ENCODE measurements at regions not wholly inside any gene's neighbourhood (a gene's known extent, or its start where the extent isn't known, plus 50 kb on each side); places are given as distances from the start of the nearest gene placed in this dataset.

DNA sequence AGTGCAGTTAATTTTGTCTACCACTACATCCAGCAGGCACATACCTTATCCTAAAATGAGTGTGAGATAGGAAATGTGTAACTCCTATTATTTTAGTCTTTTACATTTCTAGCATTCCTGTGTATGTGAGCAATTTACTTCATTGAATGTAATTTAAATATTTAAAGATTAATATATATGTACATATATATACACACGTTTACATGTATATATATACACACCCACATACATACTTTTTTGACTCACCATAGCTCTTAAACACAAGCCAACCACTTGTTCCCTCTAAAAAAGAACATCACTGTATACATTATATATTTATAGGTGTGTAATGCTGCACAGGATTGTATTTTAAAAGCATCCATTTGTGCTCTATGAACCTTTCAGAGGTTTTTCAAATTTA lies 425.6 kb upstream of the NECTIN3 start:
- TF ChIP-seq, protein P1, sequence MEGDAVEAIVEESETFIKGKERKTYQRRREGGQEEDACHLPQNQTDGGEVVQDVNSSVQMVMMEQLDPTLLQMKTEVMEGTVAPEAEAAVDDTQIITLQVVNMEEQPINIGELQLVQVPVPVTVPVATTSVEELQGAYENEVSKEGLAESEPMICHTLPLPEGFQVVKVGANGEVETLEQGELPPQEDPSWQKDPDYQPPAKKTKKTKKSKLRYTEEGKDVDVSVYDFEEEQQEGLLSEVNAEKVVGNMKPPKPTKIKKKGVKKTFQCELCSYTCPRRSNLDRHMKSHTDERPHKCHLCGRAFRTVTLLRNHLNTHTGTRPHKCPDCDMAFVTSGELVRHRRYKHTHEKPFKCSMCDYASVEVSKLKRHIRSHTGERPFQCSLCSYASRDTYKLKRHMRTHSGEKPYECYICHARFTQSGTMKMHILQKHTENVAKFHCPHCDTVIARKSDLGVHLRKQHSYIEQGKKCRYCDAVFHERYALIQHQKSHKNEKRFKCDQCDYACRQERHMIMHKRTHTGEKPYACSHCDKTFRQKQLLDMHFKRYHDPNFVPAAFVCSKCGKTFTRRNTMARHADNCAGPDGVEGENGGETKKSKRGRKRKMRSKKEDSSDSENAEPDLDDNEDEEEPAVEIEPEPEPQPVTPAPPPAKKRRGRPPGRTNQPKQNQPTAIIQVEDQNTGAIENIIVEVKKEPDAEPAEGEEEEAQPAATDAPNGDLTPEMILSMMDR (IDR thresholded peaks at IDR 0.05; ENCODE audit: poor library complexity) = no peak
- TF ChIP-seq EZH2 (IDR thresholded peaks at IDR 0.05; ENCODE audit: borderline replicate concordance) (no peak), EZH2phosphoT487 (IDR thresholded peaks at IDR 0.05; ENCODE audit: low read depth, severe bottlenecking, unreplicated experiment) (no peak)
